H9 (cell line): ENCODE measurements at regions not wholly inside any gene's neighbourhood (a gene's known extent, or its start where the extent isn't known, plus 50 kb on each side); places are given as distances from the start of the nearest gene placed in this dataset.

ENCODE experiments used
- DNase-seq: peaks from one replicate; pipeline ENCODE4 v3.0.0-alpha.2; 2017
- H2AFZ ChIP-seq: one replicate; pipeline ENCODE4 v1.6.1; 2013; ENCODE audit warnings: mild to moderate bottlenecking, low read length, control low read depth, moderate library complexity
- H2AK5ac ChIP-seq: 2 replicates; pipeline ENCODE4 v1.6.1; 2013; ENCODE audit warnings: low read length, control low read depth, mixed read lengths; ENCODE audit not compliant: insufficient read length
- H2BK120ac ChIP-seq: one replicate; pipeline ENCODE4 v1.6.1; 2013; ENCODE audit warnings: low read depth, mild to moderate bottlenecking, low read length, control low read depth, inconsistent platforms; ENCODE audit not compliant: poor library complexity, severe bottlenecking
- H2BK12ac ChIP-seq: 2 replicates; pipeline ENCODE4 v1.6.1; 2013; ENCODE audit warnings: low read length, control low read depth, mixed read lengths, low read depth; ENCODE audit not compliant: insufficient read length
- H2BK15ac ChIP-seq: 2 replicates; pipeline ENCODE4 v1.6.1; 2013; ENCODE audit warnings: low read depth, low read length, control low read depth
- H2BK20ac ChIP-seq: one replicate; pipeline ENCODE4 v1.6.1; 2013; ENCODE audit warnings: low read depth, mild to moderate bottlenecking, low read length, control low read depth, inconsistent platforms; ENCODE audit not compliant: poor library complexity, severe bottlenecking
- H2BK5ac ChIP-seq: 2 replicates; pipeline ENCODE4 v1.6.1; 2013; ENCODE audit warnings: low read length, control low read depth, mixed read lengths; ENCODE audit not compliant: insufficient read length
- H3K14ac ChIP-seq: 2 replicates; pipeline ENCODE4 v1.6.1; 2013; ENCODE audit warnings: low read length, control low read depth; ENCODE audit not compliant: insufficient read depth
- H3K18ac ChIP-seq: 2 replicates; pipeline ENCODE4 v1.6.1; 2013; ENCODE audit warnings: low read depth, mild to moderate bottlenecking, mixed read lengths, low read length, control low read depth; ENCODE audit not compliant: insufficient read length
- H3K23ac ChIP-seq: 2 replicates; pipeline ENCODE4 v1.6.1; 2013; ENCODE audit warnings: low read length, control low read depth, mixed read lengths, low read depth; ENCODE audit not compliant: insufficient read length
- H3K23me2 ChIP-seq: 2 replicates; pipeline ENCODE4 v1.6.1; 2013; ENCODE audit warnings: low read depth, mild to moderate bottlenecking, mixed read lengths, low read length, control low read depth; ENCODE audit not compliant: insufficient read length, poor library complexity, severe bottlenecking
- H3K27ac ChIP-seq: 2 replicates; pipeline ENCODE4 v1.5.1; 2013; ENCODE audit warnings: low read length, control low read depth, mixed read lengths, low read depth; ENCODE audit not compliant: insufficient read length
- H3K27me3 ChIP-seq: 2 replicates; pipeline ENCODE4 v1.6.1; 2013; ENCODE audit warnings: low read length, control low read depth, inconsistent platforms; ENCODE audit not compliant: insufficient read depth
- H3K4ac ChIP-seq: 2 replicates; pipeline ENCODE4 v1.6.1; 2013; ENCODE audit warnings: low read depth, mild to moderate bottlenecking, control low read depth, inconsistent platforms, low read length, moderate library complexity
- H3K4me1 ChIP-seq: 2 replicates; pipeline ENCODE4 v1.6.1; 2013; ENCODE audit warnings: low read length, control low read depth, inconsistent platforms; ENCODE audit not compliant: insufficient read depth
- H3K4me2 ChIP-seq: 2 replicates; pipeline ENCODE4 v1.6.1; 2013; ENCODE audit warnings: low read length, control low read depth, mixed read lengths; ENCODE audit not compliant: insufficient read length, insufficient read depth
- H3K56ac ChIP-seq: 2 replicates; pipeline ENCODE4 v1.6.1; 2013; ENCODE audit warnings: low read depth, mild to moderate bottlenecking, mixed read lengths, low read length, control low read depth; ENCODE audit not compliant: insufficient read length
- H3K79me1 ChIP-seq: 2 replicates; pipeline ENCODE4 v1.6.1; 2013; ENCODE audit warnings: low read depth, mild to moderate bottlenecking, moderate library complexity, low read length, control low read depth, inconsistent platforms; ENCODE audit not compliant: insufficient read depth, poor library complexity, severe bottlenecking
- H3K79me2 ChIP-seq: 2 replicates; pipeline ENCODE4 v1.6.1; 2013; ENCODE audit warnings: low read length, control low read depth, inconsistent platforms; ENCODE audit not compliant: insufficient read depth
- H3K9ac ChIP-seq: 2 replicates; pipeline ENCODE4 v1.6.1; 2013; ENCODE audit warnings: low read length, control low read depth, mixed read lengths; ENCODE audit not compliant: insufficient read length; ENCODE audit errors: extremely low read depth
- H3K9me3 ChIP-seq: one replicate; pipeline ENCODE4 v1.6.1; 2013; ENCODE audit warnings: low read depth, low read length, inconsistent platforms; ENCODE audit not compliant: control insufficient read depth
- H3T11ph ChIP-seq: one replicate; pipeline ENCODE4 v1.6.1; 2013; ENCODE audit warnings: mild to moderate bottlenecking, low read length, control low read depth, inconsistent platforms
- H4K20me1 ChIP-seq: one replicate; pipeline ENCODE4 v1.6.1; 2013; ENCODE audit not compliant: control insufficient read depth, insufficient read length, insufficient read depth
- H4K5ac ChIP-seq: 2 replicates; pipeline ENCODE4 v1.6.1; 2013; ENCODE audit warnings: low read depth, mild to moderate bottlenecking, mixed read lengths, low read length, control low read depth; ENCODE audit not compliant: insufficient read length
- H4K8ac ChIP-seq: replicated peaks from 2 replicates; pipeline ENCODE4 v1.6.1; 2013; ENCODE audit warnings: low read length, control low read depth, mixed read lengths, low read depth; ENCODE audit not compliant: insufficient read length
- H4K91ac ChIP-seq: 2 replicates; pipeline ENCODE4 v1.6.1; 2013; ENCODE audit warnings: low read depth, mild to moderate bottlenecking, moderate library complexity, mixed read lengths, low read length, control low read depth; ENCODE audit not compliant: insufficient read length
- H3K27ac Mint-ChIP-seq, 3 experiments: 2 replicates in 2 of 3; 3 replicates in 1 of 3; pipeline ENCODE4 v1.8.0; 2020 to 2021; ENCODE audit warnings: mixed read lengths in 3 of 3, mild to moderate bottlenecking in 1 of 3, moderate library complexity in 1 of 3
- H3K27me3 Mint-ChIP-seq: 2 replicates; pipeline ENCODE4 v1.8.0; 2021; ENCODE audit warnings: low read depth, mild to moderate bottlenecking, moderate library complexity, mixed read lengths
- H3K36me3 Mint-ChIP-seq, 3 experiments: 2 replicates in 2 of 3; 3 replicates in 1 of 3; pipeline ENCODE4 v1.8.0; 2020 to 2021; ENCODE audit warnings: low read depth in 3 of 3, mixed read lengths in 3 of 3; ENCODE audit not compliant: insufficient read depth in 1 of 3
- H3K4me1 Mint-ChIP-seq, 2 experiments: 2 replicates each; pipeline ENCODE4 v1.8.0; 2020; ENCODE audit warnings: mixed read lengths in 2 of 2
- H3K4me3 Mint-ChIP-seq, 2 experiments: 2 replicates in 1 of 2; 3 replicates in 1 of 2; pipeline ENCODE4 v1.8.0; 2020 to 2021; ENCODE audit warnings: mild to moderate bottlenecking in 2 of 2, mixed read lengths in 2 of 2, moderate library complexity in 1 of 2
- H3K9me3 Mint-ChIP-seq, 2 experiments: 2 replicates in 1 of 2; 3 replicates in 1 of 2; pipeline ENCODE4 v1.8.0; 2020; ENCODE audit warnings: mild to moderate bottlenecking in 2 of 2, mixed read lengths in 2 of 2, moderate library complexity in 1 of 2
- CTCF ChIP-seq: fragments of 200-600 bp; sonication (generic); conservative IDR thresholded peaks from 3 replicates; pipeline ENCODE4 v1.8.0; 2021; ENCODE audit warnings: antibody characterized with exemption, mild to moderate bottlenecking
- WGBS: extraction: QIAGEN DNeasy Blood & Tissue Kit; methylation state at CpG from one replicate; pipeline ENCODE4 v1.1.7; 2013; ENCODE audit warnings: missing lambda C conversion rate, low lambda C conversion rate, mixed read lengths; ENCODE audit not compliant: insufficient read length; ENCODE audit errors: extremely low coverage; 5-methylcytosine and 5-hydroxymethylcytosine counted together

- H3K79me2 ChIP-seq, result no peaks in the 10 kb centered on the region
- DNase-seq, result no peak
- no peak overlapping the region for H2BK20ac ChIP-seq
- no peak overlapping the region for H2AK5ac ChIP-seq
- no peak overlapping the region for H3K18ac ChIP-seq
- Mint-ChIP-seq H3K36me3 (peaks cover 0 to 7% (median 4%) of the 10 kb centered on the region in 3 experiments; a peak in 2 of 7 replicates), H3K27me3 (no peaks in the 10 kb centered on the region), H3K4me1 (peaks cover 25 to 31% of the 10 kb centered on the region in 2 experiments), H3K9me3 (no peaks in the 10 kb centered on the region), H3K4me3 (no peak overlapping the region), H3K27ac (no peak overlapping the region)
- no peaks in the 10 kb centered on the region for H3K27me3 ChIP-seq
- TF ChIP-seq CTCF, result no peak
- H3K9me3 ChIP-seq, result no peaks in the 10 kb centered on the region
- no CpG with 5 or more reads among the region's 11 CpGs for WGBS
- H3K4ac ChIP-seq, result no peak overlapping the region
- H4K91ac ChIP-seq, result no peak overlapping the region
- no peak overlapping the region for H3K27ac ChIP-seq
- H4K20me1 ChIP-seq, result no peaks in the 10 kb centered on the region
- no peak overlapping the region for H2BK15ac ChIP-seq
- H4K5ac ChIP-seq, result no peak overlapping the region
- no peak overlapping the region for H3K4me2 ChIP-seq
- no peak overlapping the region for H2BK12ac ChIP-seq
- H3K23ac ChIP-seq, result no peak overlapping the region
- H3K9ac ChIP-seq, result no peak overlapping the region
- H3K79me1 ChIP-seq, result no peaks in the 10 kb centered on the region
- no peak overlapping the region for H3K56ac ChIP-seq
- H3K14ac ChIP-seq, result no peak overlapping the region
- H3K4me1 ChIP-seq, result peaks cover 6% of the 10 kb centered on the region
- H2BK120ac ChIP-seq, result no peak overlapping the region
- H3T11ph ChIP-seq, result no peak overlapping the region
- H4K8ac ChIP-seq, result no peak overlapping the region
- no peaks in the 10 kb centered on the region for H3K23me2 ChIP-seq
- no peak overlapping the region for H2AFZ ChIP-seq
- H2BK5ac ChIP-seq, result no peak overlapping the region
Observed at GRCh38 chr6:30814146-30815040, 69.9 kb upstream of the DDR1 start.
